Osteoblast (primary cell): ENCODE measurements at regions not wholly inside any gene's neighbourhood (a gene's known extent, or its start where the extent isn't known, plus 50 kb on each side); places are given as distances from the start of the nearest gene placed in this dataset.

Experiments used
- DNase-seq: peaks from one replicate; pipeline ENCODE4 v3.0.0; 2011; ENCODE audit warnings: low spot score, mixed read lengths; ENCODE audit not compliant: insufficient read length; ENCODE audit errors: missing footprints
- H2AFZ ChIP-seq: 2 replicates; pipeline ENCODE4 v1.6.0; 2011; ENCODE audit warnings: mild to moderate bottlenecking, low read length
- H3K27ac ChIP-seq: 2 replicates; pipeline ENCODE4 v1.5.1; 2011; ENCODE audit warnings: mild to moderate bottlenecking, low read depth, low read length, moderate library complexity
- H3K27me3 ChIP-seq: 2 replicates; pipeline ENCODE4 v1.6.0; 2012; ENCODE audit warnings: mild to moderate bottlenecking, control low read depth, inconsistent platforms, low read length, moderate library complexity; ENCODE audit not compliant: insufficient read depth
- H3K36me3 ChIP-seq: 2 replicates; pipeline ENCODE4 v1.5.1; 2011; ENCODE audit warnings: mild to moderate bottlenecking, low read length, control low read depth, moderate library complexity; ENCODE audit not compliant: insufficient read depth
- H3K4me1 ChIP-seq: 2 replicates; pipeline ENCODE4 v1.5.1; 2011; ENCODE audit warnings: mild to moderate bottlenecking, low read length, control low read depth, moderate library complexity; ENCODE audit not compliant: insufficient read depth
- H3K4me2 ChIP-seq: 2 replicates; pipeline ENCODE4 v1.6.0; 2011; ENCODE audit warnings: mild to moderate bottlenecking, low read length; ENCODE audit not compliant: insufficient read depth
- H3K4me3 ChIP-seq: fragments of 200-600 bp; sonication (generic); 3 replicates; pipeline ENCODE4 v1.5.1; 2012; ENCODE audit warnings: mild to moderate bottlenecking, low read length, inconsistent platforms; ENCODE audit not compliant: insufficient read depth
- H3K79me2 ChIP-seq: 2 replicates; pipeline ENCODE4 v1.6.0; 2012; ENCODE audit warnings: mild to moderate bottlenecking, low read length, control low read depth, inconsistent platforms; ENCODE audit not compliant: insufficient read depth
- H3K9me3 ChIP-seq: 2 replicates; pipeline ENCODE4 v1.5.1; 2011; ENCODE audit warnings: low read depth, low read length, control low read depth
- H4K20me1 ChIP-seq: 2 replicates; pipeline ENCODE4 v1.6.0; 2012; ENCODE audit warnings: mild to moderate bottlenecking, low read length, control low read depth; ENCODE audit not compliant: insufficient read depth
- CTCF ChIP-seq: IDR thresholded peaks from 2 replicates; pipeline ENCODE4 v1.5.1; 2011; ENCODE audit warnings: mild to moderate bottlenecking, low read depth, low read length, moderate library complexity; ENCODE audit errors: extremely low read depth

DNA sequence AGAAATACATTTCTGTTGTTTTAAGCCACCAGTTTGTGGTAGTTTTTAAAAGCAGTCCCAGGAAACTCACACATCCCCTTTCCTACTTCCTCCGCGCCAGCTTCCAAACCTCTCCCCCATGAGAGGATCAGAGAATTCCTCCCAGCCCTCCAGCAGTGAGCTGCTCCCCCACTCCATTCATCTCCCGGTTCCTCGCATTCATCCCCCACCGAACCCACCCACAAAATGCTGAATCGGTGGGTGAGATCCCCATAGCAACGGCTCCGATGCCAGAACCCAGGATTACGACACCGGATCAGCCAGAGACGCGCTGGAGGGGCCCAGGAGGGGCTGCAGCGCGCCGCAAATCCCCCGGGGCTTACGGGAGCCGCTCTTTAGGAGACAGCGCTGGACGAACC lies 251.4 kb upstream of the RPL38 start:
- H2AFZ ChIP-seq, result no peak overlapping the region

DNA sequence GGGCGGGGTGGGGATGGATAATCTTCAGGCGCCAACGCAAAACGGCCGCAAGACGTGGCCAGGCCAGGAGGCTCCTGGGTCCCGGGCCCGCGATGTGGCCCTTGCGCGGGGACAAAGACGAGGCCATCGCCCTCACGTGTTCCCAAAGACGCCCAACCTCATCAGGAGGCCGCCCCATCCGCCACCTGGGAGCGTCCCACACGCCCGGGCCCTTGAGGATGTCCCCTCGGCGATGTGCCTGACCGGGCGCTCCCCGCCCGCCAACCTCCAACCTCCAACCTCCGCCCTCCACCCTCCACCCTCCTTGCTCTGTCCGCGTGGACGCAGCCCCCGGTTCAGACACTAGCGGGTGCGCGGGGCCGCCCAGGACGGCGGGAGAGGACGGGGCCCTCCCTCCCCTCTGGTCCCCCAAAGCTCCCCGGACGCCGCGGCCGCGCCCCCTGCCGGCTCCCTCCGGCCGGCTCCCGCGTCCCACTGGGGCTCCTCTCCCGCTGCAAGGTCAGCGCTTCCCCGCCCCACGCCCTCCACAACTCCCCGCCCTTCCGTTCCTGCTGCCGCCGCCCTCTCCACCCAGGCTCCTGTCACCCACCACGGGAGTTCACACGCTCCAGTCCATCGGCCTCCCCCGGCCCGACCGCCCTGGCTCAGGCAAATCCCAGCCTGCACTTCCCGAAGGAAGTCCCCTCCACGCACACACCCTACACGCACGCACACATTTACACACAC lies 250.8 kb upstream of the RPL38 start:
- no peak overlapping the region for H3K4me3 ChIP-seq
- H3K27me3 ChIP-seq, result peaks cover 8% of the 10 kb centered on the region
- no peaks in the 10 kb centered on the region for H3K79me2 ChIP-seq
- no peaks in the 10 kb centered on the region for H3K36me3 ChIP-seq
- DNase-seq, result no peak
- no peak overlapping the region for H3K27ac ChIP-seq
- H4K20me1 ChIP-seq, result no peaks in the 10 kb centered on the region
- H3K4me1 ChIP-seq, result no peaks in the 10 kb centered on the region
- no peak overlapping the region for H3K4me2 ChIP-seq
- no peak overlapping the region for H2AFZ ChIP-seq
- no peaks in the 10 kb centered on the region for H3K9me3 ChIP-seq
- TF ChIP-seq CTCF, result no peak

More for the DNA sequence above, 251.4 kb upstream of the RPL38 start:
- Histone ChIP-seq H3K27ac (no peak overlapping the region), H4K20me1 (no peaks in the 10 kb centered on the region), H3K4me1 (no peaks in the 10 kb centered on the region), H3K4me2 (no peak overlapping the region), H3K9me3 (no peaks in the 10 kb centered on the region), H3K27me3 (peaks cover 8% of the 10 kb centered on the region), H3K36me3 (no peaks in the 10 kb centered on the region), H3K4me3 (no peak overlapping the region), H3K79me2 (no peaks in the 10 kb centered on the region)
- no peak for TF ChIP-seq CTCF
- no peak for DNase-seq

DNA sequence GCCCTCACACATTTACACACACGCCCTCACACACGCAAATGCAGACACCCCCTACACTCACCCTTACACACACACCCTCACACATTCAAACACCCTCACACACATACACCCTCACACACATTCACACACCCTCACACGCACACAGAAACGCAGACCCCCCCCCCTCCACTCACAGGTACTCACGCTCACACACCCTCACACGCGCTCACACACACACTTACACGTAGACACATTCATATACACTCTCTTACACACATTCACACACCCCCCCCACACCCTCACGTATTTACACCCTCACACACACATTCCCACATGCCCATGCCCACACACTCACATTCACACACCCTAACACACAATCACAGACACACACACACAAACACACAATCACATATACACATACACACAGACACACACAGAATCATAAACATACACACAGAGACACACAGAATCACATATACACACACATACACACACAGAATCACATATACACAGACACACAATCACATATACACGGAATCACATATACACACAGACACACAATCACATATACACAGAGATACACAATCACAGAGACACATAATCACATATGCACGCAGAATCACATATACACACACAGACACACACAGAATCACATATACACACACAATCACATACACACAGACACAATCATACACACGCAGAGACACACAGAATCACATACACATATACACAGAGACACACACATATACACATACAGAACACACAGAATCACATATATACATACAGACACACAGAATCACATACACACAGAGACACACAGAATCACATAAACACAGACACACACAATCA lies 250.1 kb upstream of the RPL38 start:
- no peaks in the 10 kb centered on the region for H4K20me1 ChIP-seq
- DNase-seq, result no peak
- H2AFZ ChIP-seq, result no peak overlapping the region
- TF ChIP-seq CTCF, result no peak
- H3K9me3 ChIP-seq, result no peaks in the 10 kb centered on the region
- H3K27me3 ChIP-seq, result peaks cover 8% of the 10 kb centered on the region
- no peaks in the 10 kb centered on the region for H3K4me1 ChIP-seq
- H3K4me3 ChIP-seq, result no peak overlapping the region
- H3K4me2 ChIP-seq, result no peak overlapping the region
- no peaks in the 10 kb centered on the region for H3K79me2 ChIP-seq
- no peak overlapping the region for H3K27ac ChIP-seq
- H3K36me3 ChIP-seq, result no peaks in the 10 kb centered on the region

GRCh38 chr17:73954951-73955350 lies 248.5 kb upstream of the RPL38 start:
- no peak overlapping the region for H3K4me2 ChIP-seq
- H2AFZ ChIP-seq, result no peak overlapping the region
- no peak overlapping the region for H3K27ac ChIP-seq
- no peak for TF ChIP-seq CTCF
- H4K20me1 ChIP-seq, result no peaks in the 10 kb centered on the region
- H3K27me3 ChIP-seq, result peaks cover 8% of the 10 kb centered on the region
- no peaks in the 10 kb centered on the region for H3K36me3 ChIP-seq
- H3K9me3 ChIP-seq, result no peaks in the 10 kb centered on the region
- H3K4me3 ChIP-seq, result no peak overlapping the region
- no peaks in the 10 kb centered on the region for H3K4me1 ChIP-seq
- no peak for DNase-seq
- H3K79me2 ChIP-seq, result no peaks in the 10 kb centered on the region
